GM23338 (cell line): ENCODE measurements at regions not wholly inside any gene's neighbourhood (a gene's known extent, or its start where the extent isn't known, plus 50 kb on each side); places are given as distances from the start of the nearest gene placed in this dataset.

Experiments used
- ATAC-seq: fragments of 200-7000 bp; cut with Tn5 transposase; 3 replicates; pipeline ENCODE4 v1.9.1; 2020
- DNase-seq: peaks from one replicate; pipeline ENCODE4 v3.0.0-alpha.2; 2015; ENCODE audit warnings: low spot score
- H2AFZ ChIP-seq: fragments of 200-600 bp; sonication (generic); 2 replicates; pipeline ENCODE4 v1.8.0; 2016; ENCODE audit warnings: antibody characterized with exemption, mild to moderate bottlenecking, moderate library complexity
- H3F3A ChIP-seq: fragments of 200-600 bp; sonication (generic); replicated peaks from 2 replicates; pipeline ENCODE4 v1.8.0; 2017; ENCODE audit warnings: antibody characterized with exemption, mixed run types, low read depth
- H3K27ac ChIP-seq: fragments of 200-600 bp; sonication (generic); 2 replicates; pipeline ENCODE4 v1.6.1; 2016; ENCODE audit warnings: low read depth
- H3K27me3 ChIP-seq: fragments of 200-600 bp; sonication (generic); 2 replicates; pipeline ENCODE4 v1.8.0; 2016; ENCODE audit warnings: mild to moderate bottlenecking, mixed run types, moderate library complexity; ENCODE audit not compliant: insufficient read depth
- H3K36me3 ChIP-seq: fragments of 200-600 bp; sonication (generic); 2 replicates; pipeline ENCODE4 v1.8.0; 2016; ENCODE audit warnings: mild to moderate bottlenecking; ENCODE audit not compliant: insufficient read depth
- H3K4me1 ChIP-seq: fragments of 200-600 bp; sonication (generic); 2 replicates; pipeline ENCODE4 v1.8.0; 2016; ENCODE audit warnings: mild to moderate bottlenecking, moderate library complexity; ENCODE audit not compliant: insufficient read depth
- H3K4me2 ChIP-seq: fragments of 200-600 bp; sonication (generic); 2 replicates; pipeline ENCODE4 v1.7.1; 2017; ENCODE audit warnings: mixed run types
- H3K4me3 ChIP-seq: fragments of 200-600 bp; sonication (generic); 2 replicates; pipeline ENCODE4 v1.6.1; 2016; ENCODE audit warnings: mixed run types
- H3K79me2 ChIP-seq: fragments of 200-600 bp; sonication (generic); replicated peaks from 2 replicates; pipeline ENCODE4 v1.8.0; 2017; ENCODE audit warnings: mild to moderate bottlenecking; ENCODE audit not compliant: insufficient read depth
- H3K9me2 ChIP-seq: fragments of 200-600 bp; sonication (generic); 2 replicates; pipeline ENCODE4 v1.8.0; 2017; ENCODE audit not compliant: insufficient read depth
- H4K20me1 ChIP-seq: fragments of 200-600 bp; sonication (generic); replicated peaks from 2 replicates; pipeline ENCODE4 v1.8.0; 2017; ENCODE audit warnings: mild to moderate bottlenecking; ENCODE audit not compliant: insufficient read depth
- H3K27ac Mint-ChIP-seq: 2 replicates; pipeline ENCODE4 v1.8.0; 2020; ENCODE audit warnings: inconsistent platforms, mild to moderate bottlenecking, moderate library complexity, mixed read lengths
- H3K27me3 Mint-ChIP-seq: 3 replicates; pipeline ENCODE4 v1.8.0; 2022; ENCODE audit warnings: low read depth, mild to moderate bottlenecking, moderate library complexity, mixed read lengths, inconsistent platforms; ENCODE audit not compliant: insufficient read depth, poor library complexity
- H3K36me3 Mint-ChIP-seq: 3 replicates; pipeline ENCODE4 v1.8.0; 2021; ENCODE audit warnings: low read depth, mild to moderate bottlenecking, inconsistent platforms, moderate library complexity, mixed read lengths
- H3K4me1 Mint-ChIP-seq: 3 replicates; pipeline ENCODE4 v1.8.0; 2020; ENCODE audit warnings: mild to moderate bottlenecking, inconsistent platforms, mixed read lengths
- H3K4me3 Mint-ChIP-seq: 3 replicates; pipeline ENCODE4 v1.8.0; 2021; ENCODE audit warnings: moderate library complexity, mild to moderate bottlenecking, inconsistent platforms, mixed read lengths
- H3K9me3 Mint-ChIP-seq: 3 replicates; pipeline ENCODE4 v1.8.0; 2020; ENCODE audit warnings: moderate library complexity, mild to moderate bottlenecking, inconsistent platforms, mixed read lengths
- CREB1 ChIP-seq: fragments of 250-450 bp; sonication (Bioruptor Pico); IDR thresholded peaks from 2 replicates; pipeline ENCODE4 v1.5.0; 2020; ENCODE audit warnings: low read depth, mild to moderate bottlenecking, moderate library complexity
- EZH2 ChIP-seq: fragments of 200-600 bp; sonication (generic); IDR thresholded peaks from one replicate; pipeline ENCODE4 v1.8.0; 2017; ENCODE audit warnings: antibody characterized with exemption, mild to moderate bottlenecking, low read depth; ENCODE audit not compliant: unreplicated experiment
- JUNB ChIP-seq: IDR thresholded peaks from one replicate; pipeline ENCODE4 v1.6.1; 2016; ENCODE audit warnings: antibody characterized with exemption; ENCODE audit not compliant: unreplicated experiment
- POLR2AphosphoS5 ChIP-seq: IDR thresholded peaks from 2 replicates; pipeline ENCODE4 v1.6.1; 2016; ENCODE audit warnings: antibody characterized with exemption, low read depth
- STAT1 ChIP-seq: IDR thresholded peaks from one replicate; pipeline ENCODE4 v1.6.1; 2016; ENCODE audit warnings: antibody characterized with exemption; ENCODE audit not compliant: unreplicated experiment
- TF ChIP-seq, protein P1 (sequence below): fragments of 250-450 bp; sonication (Bioruptor Pico); IDR thresholded peaks from 2 replicates; pipeline ENCODE4 v1.5.0; 2020; ENCODE audit warnings: mild to moderate bottlenecking, moderate library complexity
- TF ChIP-seq, protein P2 (sequence below), 2 experiments: fragments of 200-600 bp in 1 of 2; sonication (generic) in 1 of 2; conservative IDR thresholded peaks; 2 replicates each; pipeline versions ENCODE4 v1.5.1 to v1.6.1; 2016 to 2017; ENCODE audit warnings: antibody characterized with exemption in 2 of 2, low read depth in 2 of 2, mild to moderate bottlenecking in 2 of 2, moderate library complexity in 1 of 2

DNA sequence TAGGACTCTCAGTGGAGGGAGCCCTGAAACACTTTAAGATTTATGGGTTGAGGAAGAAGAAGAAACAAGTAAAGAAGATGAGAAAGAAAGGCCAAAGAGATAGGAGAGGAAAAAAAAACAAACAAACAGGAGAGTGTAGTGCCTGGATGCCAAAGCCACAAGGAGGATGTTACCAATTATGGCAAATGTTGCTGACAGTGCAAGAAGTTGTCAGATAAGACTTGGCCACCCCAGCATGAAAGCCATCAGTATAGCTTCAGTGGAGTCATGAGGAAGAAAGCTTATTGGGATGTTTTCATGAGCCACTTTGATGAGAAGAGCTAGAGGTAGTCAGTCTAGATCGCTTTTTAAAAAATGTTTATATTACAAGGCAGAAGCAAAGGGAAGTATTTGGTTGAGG, 380.2 kb upstream of the ADGRL4 start:
- Histone ChIP-seq H3K9me2 (peaks cover 9% of the 10 kb centered on the region), H3K36me3 (no peaks in the 10 kb centered on the region), H3F3A (no peaks in the 10 kb centered on the region), H3K4me2 (no peak overlapping the region), H3K79me2 (no peaks in the 10 kb centered on the region), H3K27me3 (no peaks in the 10 kb centered on the region), H2AFZ (no peak overlapping the region), H4K20me1 (no peaks in the 10 kb centered on the region), H3K4me1 (no peaks in the 10 kb centered on the region), H3K4me3 (no peak overlapping the region), H3K27ac (no peak overlapping the region)
- H3K36me3 Mint-ChIP-seq = no peaks in the 10 kb centered on the region
- no peak overlapping the region for H3K4me3 Mint-ChIP-seq
- H3K9me3 Mint-ChIP-seq = no peaks in the 10 kb centered on the region
- H3K27ac Mint-ChIP-seq = no peak overlapping the region
- ATAC-seq (no peak), DNase-seq (no peak)
- no peak for TF ChIP-seq POLR2AphosphoS5
- H3K27me3 Mint-ChIP-seq = peaks cover 1% of the 10 kb centered on the region
- H3K4me1 Mint-ChIP-seq = no peaks in the 10 kb centered on the region; the same call in 2 of the 3 replicates

DNA sequence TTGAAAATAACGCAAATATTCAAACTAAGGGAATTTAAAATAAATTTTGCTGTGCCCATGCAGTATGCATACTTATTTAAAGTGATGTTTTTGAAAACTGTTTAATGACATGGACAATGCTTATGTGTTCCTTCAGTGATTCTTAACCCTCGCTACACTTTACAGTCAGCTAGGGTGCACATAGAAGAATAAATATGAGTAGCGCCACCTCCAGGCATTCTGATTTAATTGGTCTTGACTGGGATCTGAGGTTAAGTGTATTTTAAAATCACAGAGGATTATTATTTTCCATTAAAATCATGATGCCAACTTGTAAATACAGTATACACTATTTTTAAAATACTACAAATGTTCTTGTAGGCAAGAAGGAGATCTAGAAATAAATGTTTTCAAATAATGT, 373.5 kb upstream of the ADGRL4 start:
- Histone ChIP-seq H4K20me1 (no peaks in the 10 kb centered on the region), H3K27me3 (no peaks in the 10 kb centered on the region), H2AFZ (no peak overlapping the region), H3K9me2 (no peaks in the 10 kb centered on the region), H3K4me2 (no peak overlapping the region), H3K4me1 (peaks cover 26% of the 10 kb centered on the region), H3K36me3 (no peaks in the 10 kb centered on the region), H3K27ac (no peak overlapping the region), H3K79me2 (no peaks in the 10 kb centered on the region), H3K4me3 (no peak overlapping the region), H3F3A (no peaks in the 10 kb centered on the region)
- ATAC-seq (no peak), DNase-seq (peak; percentile 43)
- H3K27ac Mint-ChIP-seq = no peak overlapping the region
- H3K4me1 Mint-ChIP-seq = peaks cover 11% of the 10 kb centered on the region
- no peak overlapping the region for H3K4me3 Mint-ChIP-seq
- H3K36me3 Mint-ChIP-seq = no peaks in the 10 kb centered on the region
- TF ChIP-seq CREB1 (CRISPR knock-in tag) (no peak), JUNB (no peak), STAT1 (no peak), POLR2AphosphoS5 (no peak), EZH2 (no peak)
- TF ChIP-seq, protein P1, sequence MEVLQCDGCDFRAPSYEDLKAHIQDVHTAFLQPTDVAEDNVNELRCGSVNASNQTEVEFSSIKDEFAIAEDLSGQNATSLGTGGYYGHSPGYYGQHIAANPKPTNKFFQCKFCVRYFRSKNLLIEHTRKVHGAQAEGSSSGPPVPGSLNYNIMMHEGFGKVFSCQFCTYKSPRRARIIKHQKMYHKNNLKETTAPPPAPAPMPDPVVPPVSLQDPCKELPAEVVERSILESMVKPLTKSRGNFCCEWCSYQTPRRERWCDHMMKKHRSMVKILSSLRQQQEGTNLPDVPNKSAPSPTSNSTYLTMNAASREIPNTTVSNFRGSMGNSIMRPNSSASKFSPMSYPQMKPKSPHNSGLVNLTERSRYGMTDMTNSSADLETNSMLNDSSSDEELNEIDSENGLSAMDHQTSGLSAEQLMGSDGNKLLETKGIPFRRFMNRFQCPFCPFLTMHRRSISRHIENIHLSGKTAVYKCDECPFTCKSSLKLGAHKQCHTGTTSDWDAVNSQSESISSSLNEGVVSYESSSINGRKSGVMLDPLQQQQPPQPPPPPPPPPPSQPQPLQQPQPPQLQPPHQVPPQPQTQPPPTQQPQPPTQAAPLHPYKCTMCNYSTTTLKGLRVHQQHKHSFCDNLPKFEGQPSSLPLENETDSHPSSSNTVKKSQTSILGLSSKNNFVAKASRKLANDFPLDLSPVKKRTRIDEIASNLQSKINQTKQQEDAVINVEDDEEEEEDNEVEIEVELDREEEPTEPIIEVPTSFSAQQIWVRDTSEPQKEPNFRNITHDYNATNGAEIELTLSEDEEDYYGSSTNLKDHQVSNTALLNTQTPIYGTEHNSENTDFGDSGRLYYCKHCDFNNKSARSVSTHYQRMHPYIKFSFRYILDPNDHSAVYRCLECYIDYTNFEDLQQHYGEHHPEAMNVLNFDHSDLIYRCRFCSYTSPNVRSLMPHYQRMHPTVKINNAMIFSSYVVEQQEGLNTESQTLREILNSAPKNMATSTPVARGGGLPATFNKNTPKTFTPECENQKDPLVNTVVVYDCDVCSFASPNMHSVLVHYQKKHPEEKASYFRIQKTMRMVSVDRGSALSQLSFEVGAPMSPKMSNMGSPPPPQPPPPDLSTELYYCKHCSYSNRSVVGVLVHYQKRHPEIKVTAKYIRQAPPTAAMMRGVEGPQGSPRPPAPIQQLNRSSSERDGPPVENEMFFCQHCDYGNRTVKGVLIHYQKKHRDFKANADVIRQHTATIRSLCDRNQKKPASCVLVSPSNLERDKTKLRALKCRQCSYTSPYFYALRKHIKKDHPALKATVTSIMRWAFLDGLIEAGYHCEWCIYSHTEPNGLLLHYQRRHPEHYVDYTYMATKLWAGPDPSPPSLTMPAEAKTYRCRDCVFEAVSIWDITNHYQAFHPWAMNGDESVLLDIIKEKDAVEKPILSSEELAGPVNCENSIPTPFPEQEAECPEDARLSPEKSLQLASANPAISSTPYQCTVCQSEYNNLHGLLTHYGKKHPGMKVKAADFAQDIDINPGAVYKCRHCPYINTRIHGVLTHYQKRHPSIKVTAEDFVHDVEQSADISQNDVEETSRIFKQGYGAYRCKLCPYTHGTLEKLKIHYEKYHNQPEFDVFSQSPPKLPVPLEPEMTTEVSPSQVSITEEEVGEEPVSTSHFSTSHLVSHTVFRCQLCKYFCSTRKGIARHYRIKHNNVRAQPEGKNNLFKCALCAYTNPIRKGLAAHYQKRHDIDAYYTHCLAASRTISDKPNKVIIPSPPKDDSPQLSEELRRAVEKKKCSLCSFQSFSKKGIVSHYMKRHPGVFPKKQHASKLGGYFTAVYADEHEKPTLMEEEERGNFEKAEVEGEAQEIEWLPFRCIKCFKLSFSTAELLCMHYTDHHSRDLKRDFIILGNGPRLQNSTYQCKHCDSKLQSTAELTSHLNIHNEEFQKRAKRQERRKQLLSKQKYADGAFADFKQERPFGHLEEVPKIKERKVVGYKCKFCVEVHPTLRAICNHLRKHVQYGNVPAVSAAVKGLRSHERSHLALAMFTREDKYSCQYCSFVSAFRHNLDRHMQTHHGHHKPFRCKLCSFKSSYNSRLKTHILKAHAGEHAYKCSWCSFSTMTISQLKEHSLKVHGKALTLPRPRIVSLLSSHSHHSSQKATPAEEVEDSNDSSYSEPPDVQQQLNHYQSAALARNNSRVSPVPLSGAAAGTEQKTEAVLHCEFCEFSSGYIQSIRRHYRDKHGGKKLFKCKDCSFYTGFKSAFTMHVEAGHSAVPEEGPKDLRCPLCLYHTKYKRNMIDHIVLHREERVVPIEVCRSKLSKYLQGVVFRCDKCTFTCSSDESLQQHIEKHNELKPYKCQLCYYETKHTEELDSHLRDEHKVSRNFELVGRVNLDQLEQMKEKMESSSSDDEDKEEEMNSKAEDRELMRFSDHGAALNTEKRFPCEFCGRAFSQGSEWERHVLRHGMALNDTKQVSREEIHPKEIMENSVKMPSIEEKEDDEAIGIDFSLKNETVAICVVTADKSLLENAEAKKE (CRISPR knock-in tag) = no peak
- TF ChIP-seq, protein P2, sequence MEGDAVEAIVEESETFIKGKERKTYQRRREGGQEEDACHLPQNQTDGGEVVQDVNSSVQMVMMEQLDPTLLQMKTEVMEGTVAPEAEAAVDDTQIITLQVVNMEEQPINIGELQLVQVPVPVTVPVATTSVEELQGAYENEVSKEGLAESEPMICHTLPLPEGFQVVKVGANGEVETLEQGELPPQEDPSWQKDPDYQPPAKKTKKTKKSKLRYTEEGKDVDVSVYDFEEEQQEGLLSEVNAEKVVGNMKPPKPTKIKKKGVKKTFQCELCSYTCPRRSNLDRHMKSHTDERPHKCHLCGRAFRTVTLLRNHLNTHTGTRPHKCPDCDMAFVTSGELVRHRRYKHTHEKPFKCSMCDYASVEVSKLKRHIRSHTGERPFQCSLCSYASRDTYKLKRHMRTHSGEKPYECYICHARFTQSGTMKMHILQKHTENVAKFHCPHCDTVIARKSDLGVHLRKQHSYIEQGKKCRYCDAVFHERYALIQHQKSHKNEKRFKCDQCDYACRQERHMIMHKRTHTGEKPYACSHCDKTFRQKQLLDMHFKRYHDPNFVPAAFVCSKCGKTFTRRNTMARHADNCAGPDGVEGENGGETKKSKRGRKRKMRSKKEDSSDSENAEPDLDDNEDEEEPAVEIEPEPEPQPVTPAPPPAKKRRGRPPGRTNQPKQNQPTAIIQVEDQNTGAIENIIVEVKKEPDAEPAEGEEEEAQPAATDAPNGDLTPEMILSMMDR (conservative IDR thresholded peaks at IDR 0.05; ENCODE audit: low read depth in 2 of 2) = peak; percentile 69 to 75
- no peaks in the 10 kb centered on the region for H3K9me3 Mint-ChIP-seq
- no peaks in the 10 kb centered on the region for H3K27me3 Mint-ChIP-seq
